Thymus (tissue), 11 donors: ENCODE measurements at regions not wholly inside any gene's neighbourhood (a gene's known extent, or its start where the extent isn't known, plus 50 kb on each side); places are given as distances from the start of the nearest gene placed in this dataset.

Experiments used
- DNase-seq, 9 donors: peaks; one replicate each; pipeline ENCODE4 v3.0.0-alpha.2; 2013; ENCODE audit warnings: low spot score in 9 of 9, low read depth in 6 of 9, missing footprints in 1 of 9
- H3K27ac ChIP-seq, 2 donors: one replicate each; pipeline ENCODE4 v1.5.1; 2013; ENCODE audit warnings: control low read depth in 1 of 2, low read depth in 1 of 2, low read length in 1 of 2, mild to moderate bottlenecking in 1 of 2, moderate library complexity in 1 of 2
- H3K27me3 ChIP-seq, 2 donors: one replicate each; pipeline ENCODE4 v1.5.1; 2013; ENCODE audit warnings: low read length in 1 of 2; ENCODE audit not compliant: control insufficient read depth in 2 of 2, insufficient read depth in 1 of 2
- H3K36me3 ChIP-seq, 2 donors: one replicate each; pipeline ENCODE4 v1.5.1; 2013; ENCODE audit warnings: low read length in 1 of 2, mild to moderate bottlenecking in 1 of 2, moderate library complexity in 1 of 2; ENCODE audit not compliant: control insufficient read depth in 2 of 2, insufficient read depth in 2 of 2
- H3K4me1 ChIP-seq, 2 donors: one replicate each; pipeline ENCODE4 v1.5.1; 2013; ENCODE audit warnings: low read length in 2 of 2; ENCODE audit not compliant: control insufficient read depth in 2 of 2, insufficient read depth in 2 of 2
- H3K4me3 ChIP-seq, 2 donors: one replicate each; pipeline ENCODE4 v1.5.1; 2013; ENCODE audit warnings: low read length in 2 of 2, control low read depth in 1 of 2, mild to moderate bottlenecking in 1 of 2
- H3K9me3 ChIP-seq, 2 donors: one replicate each; pipeline ENCODE4 v1.5.1; 2013; ENCODE audit warnings: low read length in 1 of 2, mild to moderate bottlenecking in 1 of 2; ENCODE audit not compliant: control insufficient read depth in 2 of 2, insufficient read depth in 1 of 2
- WGBS: extraction: QIAGEN DNeasy Blood & Tissue Kit; methylation state at CpG from one replicate; pipeline ENCODE4 v1.1.7; 2013; 5-methylcytosine and 5-hydroxymethylcytosine counted together
- donor health status: healthy.

GRCh38 chr1:58861076-58861475 lies 77.2 kb upstream of the JUN start:
- Histone ChIP-seq H3K4me1 (peaks cover 6 to 25% of the 10 kb centered on the region in 2 donors), H3K9me3 (no peaks in the 10 kb centered on the region), H3K27ac (no peak overlapping the region), H3K27me3 (no peaks in the 10 kb centered on the region), H3K4me3 (no peak overlapping the region), H3K36me3 (no peaks in the 10 kb centered on the region)
- 93% methylated on average over 1 of the region's 1 CpG for WGBS
- no peak for DNase-seq

GRCh38 chr1:58861506-58861905 lies 77.7 kb upstream of the JUN start:
- Histone ChIP-seq H3K4me1 (peaks cover 6 to 25% of the 10 kb centered on the region in 2 donors), H3K36me3 (no peaks in the 10 kb centered on the region), H3K27me3 (no peaks in the 10 kb centered on the region), H3K4me3 (no peak overlapping the region), H3K9me3 (no peaks in the 10 kb centered on the region), H3K27ac (no peak overlapping the region)
- DNase-seq = no peak

GRCh38 chr1:58862728-58863385 lies 79.0 kb upstream of the JUN start:
- no peaks in the 10 kb centered on the region for H3K9me3 ChIP-seq
- peaks cover 6 to 20% of the 10 kb centered on the region in 2 donors for H3K4me1 ChIP-seq
- WGBS = 97% methylated on average over 1 of the region's 1 CpG
- no peak overlapping the region for H3K27ac ChIP-seq
- no peak overlapping the region for H3K4me3 ChIP-seq
- no peaks in the 10 kb centered on the region for H3K36me3 ChIP-seq
- DNase-seq = no peak
- H3K27me3 ChIP-seq = no peaks in the 10 kb centered on the region

GRCh38 chr1:58864654-58865053 lies 80.8 kb upstream of the JUN start:
- Histone ChIP-seq H3K27me3 (no peaks in the 10 kb centered on the region), H3K4me3 (no peak overlapping the region), H3K9me3 (no peaks in the 10 kb centered on the region), H3K27ac (no peak overlapping the region), H3K36me3 (no peaks in the 10 kb centered on the region), H3K4me1 (peaks cover 2 to 6% of the 10 kb centered on the region in 2 donors)
- 97% methylated on average over 2 of the region's 2 CpGs for WGBS
- no peak for DNase-seq

GRCh38 chr1:58866578-58866977 lies 82.7 kb upstream of the JUN start:
- DNase-seq = no peak
- no peaks in the 10 kb centered on the region for H3K9me3 ChIP-seq
- no peak overlapping the region for H3K27ac ChIP-seq
- 70% methylated on average over 2 of the region's 2 CpGs for WGBS
- H3K27me3 ChIP-seq = no peaks in the 10 kb centered on the region
- H3K36me3 ChIP-seq = no peaks in the 10 kb centered on the region
- no peak overlapping the region for H3K4me3 ChIP-seq
- H3K4me1 ChIP-seq = peaks cover 0 to 8% of the 10 kb centered on the region in 2 donors

- Histone ChIP-seq H3K9me3 (no peaks in the 10 kb centered on the region), H3K4me3 (no peak overlapping the region), H3K36me3 (no peaks in the 10 kb centered on the region), H3K27ac (no peak overlapping the region), H3K27me3 (no peaks in the 10 kb centered on the region), H3K4me1 (peaks cover 0 to 11% of the 10 kb centered on the region in 2 donors)
- DNase-seq = no peak
- 97% methylated on average over 3 of the region's 3 CpGs for WGBS
Measured at GRCh38 chr1:58869638-58870297, 85.9 kb upstream of the JUN start.

GRCh38 chr1:58870298-58870676 lies 86.4 kb upstream of the JUN start:
- Histone ChIP-seq H3K4me3 (no peak overlapping the region), H3K27ac (no peak overlapping the region), H3K9me3 (no peaks in the 10 kb centered on the region), H3K27me3 (no peaks in the 10 kb centered on the region), H3K36me3 (no peaks in the 10 kb centered on the region), H3K4me1 (peaks cover 0 to 12% of the 10 kb centered on the region in 2 donors)
- no peak for DNase-seq
- 69% methylated on average over 2 of the region's 2 CpGs for WGBS

- H3K4me3 ChIP-seq = no peak overlapping the region
Measured at GRCh38 chr1:58874342-58874741, 90.5 kb upstream of the JUN start.

GRCh38 chr1:58874757-58875755 lies 91.2 kb upstream of the JUN start:
- 93% methylated on average over 12 of the region's 12 CpGs for WGBS
- no peaks in the 10 kb centered on the region for H3K9me3 ChIP-seq
- H3K27me3 ChIP-seq = no peaks in the 10 kb centered on the region
- no peak for DNase-seq
- H3K36me3 ChIP-seq = no peaks in the 10 kb centered on the region
- peak overlapping the region in 1 of 2 donors; percentile 4 for H3K27ac ChIP-seq
- peaks cover 0 to 10% of the 10 kb centered on the region in 2 donors for H3K4me1 ChIP-seq
- no peak overlapping the region for H3K4me3 ChIP-seq

More at GRCh38 chr1:58874342-58874741, 90.5 kb upstream of the JUN start:
- no peaks in the 10 kb centered on the region for H3K36me3 ChIP-seq
- H3K27ac ChIP-seq = no peak overlapping the region
- no peak for DNase-seq
- H3K27me3 ChIP-seq = no peaks in the 10 kb centered on the region
- H3K4me1 ChIP-seq = peaks cover 0 to 12% of the 10 kb centered on the region in 2 donors
- no peaks in the 10 kb centered on the region for H3K9me3 ChIP-seq
